GM18873 (cell line): ENCODE measurements at regions not wholly inside any gene's neighbourhood (a gene's known extent, or its start where the extent isn't known, plus 50 kb on each side); places are given as distances from the start of the nearest gene placed in this dataset.

Experiments used
- ATAC-seq: cut with Tn5 transposase; IDR thresholded peaks from one replicate; pipeline ENCODE4 v1.9.1; 2021; ENCODE audit warnings: mild to moderate bottlenecking, moderate library complexity, moderate number of reproducible peaks; ENCODE audit not compliant: unreplicated experiment, low FRiP score

GRCh38 chr5:158177146-158177545 is 318.2 kb upstream of the CLINT1 start:
- ATAC-seq = no peak

- ATAC-seq = no peak
Observed at GRCh38 chr5:158175934-158176481, 317.1 kb upstream of the CLINT1 start.

GRCh38 chr5:158174918-158175851 is 316.2 kb upstream of the CLINT1 start:
- no peak for ATAC-seq

- ATAC-seq = no peak
Observed at GRCh38 chr5:158174026-158174425, 315.1 kb upstream of the CLINT1 start.

- ATAC-seq = no peak
Observed at GRCh38 chr5:158172005-158172404, 313.1 kb upstream of the CLINT1 start.

GRCh38 chr5:158170534-158170933 is 311.6 kb upstream of the CLINT1 start:
- ATAC-seq = no peak

- no peak for ATAC-seq
Observed at GRCh38 chr5:158170060-158170459, 311.1 kb upstream of the CLINT1 start.

GRCh38 chr5:158166424-158166823 is 307.5 kb upstream of the CLINT1 start:
- ATAC-seq = no peak

- no peak for ATAC-seq
Observed at GRCh38 chr5:158165647-158166046, 306.7 kb upstream of the CLINT1 start.

GRCh38 chr5:158164296-158165047 is 305.5 kb upstream of the CLINT1 start:
- ATAC-seq = no peak

- ATAC-seq = no peak
Observed at GRCh38 chr5:158163451-158164295, 304.7 kb upstream of the CLINT1 start.

GRCh38 chr5:158162479-158163034 is 303.6 kb upstream of the CLINT1 start:
- ATAC-seq = no peak

- ATAC-seq = no peak
Observed at GRCh38 chr5:158162026-158162425, 303.1 kb upstream of the CLINT1 start.

GRCh38 chr5:158159621-158160020 is 300.7 kb upstream of the CLINT1 start:
- ATAC-seq = no peak

GRCh38 chr5:158155811-158156505 is 297.0 kb upstream of the CLINT1 start:
- ATAC-seq = no peak

- no peak for ATAC-seq
Observed at GRCh38 chr5:158155067-158155466, 296.1 kb upstream of the CLINT1 start.

GRCh38 chr5:158154226-158155005 is 295.5 kb upstream of the CLINT1 start:
- no peak for ATAC-seq

- no peak for ATAC-seq
Observed at GRCh38 chr5:158153508-158153907, 294.6 kb upstream of the CLINT1 start.

- no peak for ATAC-seq
Observed at GRCh38 chr5:158152136-158152535, 293.2 kb upstream of the CLINT1 start.
